DND-41 (cell line): ENCODE measurements at regions not wholly inside any gene's neighbourhood (a gene's known extent, or its start where the extent isn't known, plus 50 kb on each side); places are given as distances from the start of the nearest gene placed in this dataset.
"Not testable (repeated sequence)": the region's sequence is repeated elsewhere in the genome, so short reads cannot be mapped to it uniquely, and the experiment has no call there.

Source experiments
- ATAC-seq: fragments of 200-7000 bp; cut with Tn5 transposase; 3 replicates; pipeline ENCODE4 v1.9.1; 2021; ENCODE audit warnings: low read depth; ENCODE audit not compliant: insufficient read depth
- DNase-seq: peaks from one replicate; pipeline ENCODE4 v3.0.0-alpha.2; 2020
- H2AFZ ChIP-seq: 2 replicates; pipeline ENCODE4 v1.6.0; 2012; ENCODE audit warnings: low read depth, low read length
- H3K27ac ChIP-seq: 2 replicates; pipeline ENCODE4 v1.5.1; 2012; ENCODE audit warnings: low read length, inconsistent platforms
- H3K27me3 ChIP-seq: fragments of 200-600 bp; sonication (generic); 2 replicates; pipeline ENCODE4 v1.6.0; 2012; ENCODE audit warnings: low read length, mild to moderate bottlenecking, inconsistent platforms; ENCODE audit not compliant: insufficient read depth, poor library complexity
- H3K36me3 ChIP-seq: 2 replicates; pipeline ENCODE4 v1.5.1; 2012; ENCODE audit warnings: low read length, inconsistent platforms; ENCODE audit not compliant: insufficient read depth
- H3K4me1 ChIP-seq: 2 replicates; pipeline ENCODE4 v1.5.1; 2012; ENCODE audit warnings: mild to moderate bottlenecking, low read length; ENCODE audit not compliant: insufficient read depth
- H3K4me2 ChIP-seq: 2 replicates; pipeline ENCODE4 v1.6.0; 2012; ENCODE audit warnings: mild to moderate bottlenecking, moderate library complexity, low read length, inconsistent platforms; ENCODE audit not compliant: insufficient read depth
- H3K4me3 ChIP-seq, 2 experiments: fragments of 200-600 bp in 1 of 2; shearing (Covaris generic) in 1 of 2; 2 replicates each; pipeline ENCODE4 v1.5.1; 2012 to 2016; ENCODE audit warnings: inconsistent platforms in 2 of 2, low read length in 2 of 2, mild to moderate bottlenecking in 2 of 2, low read depth in 1 of 2, moderate library complexity in 1 of 2
- H3K79me2 ChIP-seq: 2 replicates; pipeline ENCODE4 v1.6.0; 2012; ENCODE audit warnings: low read length, inconsistent platforms; ENCODE audit not compliant: insufficient read depth
- H3K9ac ChIP-seq: 2 replicates; pipeline ENCODE4 v1.6.0; 2012; ENCODE audit warnings: low read depth, mild to moderate bottlenecking, inconsistent platforms, low read length, moderate library complexity
- H3K9me3 ChIP-seq: 2 replicates; pipeline ENCODE4 v1.5.1; 2012; ENCODE audit warnings: low read length, moderate library complexity, mild to moderate bottlenecking, inconsistent platforms; ENCODE audit not compliant: insufficient read depth, severe bottlenecking
- H4K20me1 ChIP-seq: 2 replicates; pipeline ENCODE4 v1.6.0; 2012; ENCODE audit warnings: low read length; ENCODE audit not compliant: insufficient read depth

- peak overlapping the region; percentile 59 for H2AFZ ChIP-seq
- H3K4me2 ChIP-seq: peak overlapping the region; percentile 56
- not testable (repeated sequence) for H3K27me3 ChIP-seq, H3K4me1 ChIP-seq, H4K20me1 ChIP-seq, H3K79me2 ChIP-seq, H3K36me3 ChIP-seq, H3K9me3 ChIP-seq
- H3K27ac ChIP-seq: peak overlapping the region; percentile 77
- DNase-seq (peak; percentile 86), ATAC-seq (peak; percentile 91)
- H3K4me3 ChIP-seq: peak overlapping the region in 1 of 2 experiments; percentile 49; a peak in 2 of 4 replicates
- H3K9ac ChIP-seq: peak overlapping the region; percentile 35; the same call in 1 of the 2 replicates
These were observed 53.3 kb downstream of the FOXD4L1 start for GRCh38 chr2:113551637-113552318.

GRCh38 chr2:113559820-113560219 lies 61.4 kb downstream of the FOXD4L1 start:
- not testable (repeated sequence) for H3K27ac ChIP-seq, H3K79me2 ChIP-seq, H3K4me3 ChIP-seq, ATAC-seq, DNase-seq, H4K20me1 ChIP-seq, H3K9ac ChIP-seq, H2AFZ ChIP-seq, H3K9me3 ChIP-seq, H3K4me2 ChIP-seq, H3K27me3 ChIP-seq, H3K4me1 ChIP-seq, H3K36me3 ChIP-seq

GRCh38 chr2:113562662-113563061 lies 64.2 kb downstream of the FOXD4L1 start:
- not testable (repeated sequence) for H3K27ac ChIP-seq, H3K4me3 ChIP-seq, DNase-seq, H3K4me2 ChIP-seq, H4K20me1 ChIP-seq, H2AFZ ChIP-seq, H3K27me3 ChIP-seq, H3K36me3 ChIP-seq, H3K79me2 ChIP-seq, H3K9me3 ChIP-seq, H3K4me1 ChIP-seq, ATAC-seq, H3K9ac ChIP-seq

GRCh38 chr2:113566674-113567480 lies 60.2 kb upstream of the RABL2A start:
- ATAC-seq: not testable (repeated sequence)

GRCh38 chr2:113567481-113567849 lies 59.6 kb upstream of the RABL2A start:
- not testable (repeated sequence) for H3K4me2 ChIP-seq, H4K20me1 ChIP-seq, H3K4me3 ChIP-seq, H3K36me3 ChIP-seq, H3K79me2 ChIP-seq, DNase-seq, H3K9me3 ChIP-seq, H3K27me3 ChIP-seq, ATAC-seq, H2AFZ ChIP-seq, H3K4me1 ChIP-seq, H3K27ac ChIP-seq, H3K9ac ChIP-seq

More at GRCh38 chr2:113566674-113567480, 60.2 kb upstream of the RABL2A start:
- not testable (repeated sequence) for H3K4me2 ChIP-seq, H4K20me1 ChIP-seq, H2AFZ ChIP-seq, DNase-seq, H3K4me1 ChIP-seq, H3K27me3 ChIP-seq, H3K79me2 ChIP-seq, H3K4me3 ChIP-seq, H3K27ac ChIP-seq, H3K36me3 ChIP-seq, H3K9ac ChIP-seq, H3K9me3 ChIP-seq

- DNase-seq, ATAC-seq: not testable (repeated sequence)
These were observed 58.8 kb upstream of the RABL2A start for GRCh38 chr2:113568231-113568630.

GRCh38 chr2:113570082-113570481 lies 57.0 kb upstream of the RABL2A start:
- not testable (repeated sequence) for H2AFZ ChIP-seq, H3K4me2 ChIP-seq
- peak; percentile 47; the same call in 2 of the 3 replicates for ATAC-seq

More at GRCh38 chr2:113568231-113568630, 58.8 kb upstream of the RABL2A start:
- not testable (repeated sequence) for H2AFZ ChIP-seq, H3K4me3 ChIP-seq, H3K9ac ChIP-seq, H3K36me3 ChIP-seq, H3K27me3 ChIP-seq, H3K4me2 ChIP-seq, H3K27ac ChIP-seq, H4K20me1 ChIP-seq, H3K4me1 ChIP-seq, H3K79me2 ChIP-seq, H3K9me3 ChIP-seq

GRCh38 chr2:113570509-113571009 lies 56.5 kb upstream of the RABL2A start:
- not testable (repeated sequence) for H3K36me3 ChIP-seq, H3K4me3 ChIP-seq, H3K9me3 ChIP-seq, H2AFZ ChIP-seq, ATAC-seq, H3K9ac ChIP-seq, H4K20me1 ChIP-seq, H3K79me2 ChIP-seq, H3K27me3 ChIP-seq, H3K4me2 ChIP-seq, DNase-seq, H3K27ac ChIP-seq, H3K4me1 ChIP-seq

More at GRCh38 chr2:113570082-113570481, 57.0 kb upstream of the RABL2A start:
- not testable (repeated sequence) for H3K27me3 ChIP-seq, H3K9me3 ChIP-seq, H3K9ac ChIP-seq, H3K27ac ChIP-seq, H3K36me3 ChIP-seq, DNase-seq, H3K4me3 ChIP-seq, H3K79me2 ChIP-seq, H3K4me1 ChIP-seq, H4K20me1 ChIP-seq
